ENCODE measurements at regions not wholly inside any gene's neighbourhood (a gene's known extent, or its start where the extent isn't known, plus 50 kb on each side); places are given as distances from the start of the nearest gene placed in this dataset.

- no peak for TF ChIP-seq CTCF (conservative IDR thresholded peaks at IDR 0.05; ENCODE audit: low read depth, low read length)
Observed at GRCh38 chr2:193876980-193877379, 1682.2 kb upstream of the TMEFF2 start.

GRCh38 chr2:193869564-193869963 lies 1674.8 kb upstream of the TMEFF2 start:
- no peak for DNase-seq (ENCODE audit: low read depth)
- no peak for TF ChIP-seq CTCF (conservative IDR thresholded peaks at IDR 0.05; ENCODE audit: low read depth, low read length)
- H3K4me3 ChIP-seq (ENCODE audit: low read depth, low read length), result no peak overlapping the region

More at GRCh38 chr2:193876980-193877379, 1682.2 kb upstream of the TMEFF2 start:
- DNase-seq (ENCODE audit: low read depth), result no peak
- no peak overlapping the region for H3K4me3 ChIP-seq (ENCODE audit: low read depth, low read length)

- DNase-seq (ENCODE audit: low read depth), result peak; percentile 45
- H3K4me3 ChIP-seq (ENCODE audit: low read depth, low read length), result no peak overlapping the region
- no peak for TF ChIP-seq CTCF (conservative IDR thresholded peaks at IDR 0.05; ENCODE audit: low read depth, low read length)
Observed at GRCh38 chr2:193868833-193869232, 1674.1 kb upstream of the TMEFF2 start.

- no peak for TF ChIP-seq CTCF (conservative IDR thresholded peaks at IDR 0.05; ENCODE audit: low read depth, low read length)
- no peak overlapping the region for H3K4me3 ChIP-seq (ENCODE audit: low read depth, low read length)
- no peak for DNase-seq (ENCODE audit: low read depth)
Observed at GRCh38 chr2:193868132-193868531, 1673.4 kb upstream of the TMEFF2 start.

- H3K4me3 ChIP-seq (ENCODE audit: low read depth, low read length), result no peak overlapping the region
- DNase-seq (ENCODE audit: low read depth), result no peak
- TF ChIP-seq CTCF (conservative IDR thresholded peaks at IDR 0.05; ENCODE audit: low read depth, low read length), result no peak
Observed at GRCh38 chr2:193867454-193867853, 1672.7 kb upstream of the TMEFF2 start.

GRCh38 chr2:193861557-193861956 lies 1666.8 kb upstream of the TMEFF2 start:
- TF ChIP-seq CTCF (conservative IDR thresholded peaks at IDR 0.05; ENCODE audit: low read depth, low read length), result peak; percentile 32
- DNase-seq (ENCODE audit: low read depth), result no peak

GRCh38 chr2:193847991-193848390 lies 1653.3 kb upstream of the TMEFF2 start:
- no peak overlapping the region for H3K4me3 ChIP-seq (ENCODE audit: low read depth, low read length)
- no peak for TF ChIP-seq CTCF (conservative IDR thresholded peaks at IDR 0.05; ENCODE audit: low read depth, low read length)

More at GRCh38 chr2:193861557-193861956, 1666.8 kb upstream of the TMEFF2 start:
- H3K4me3 ChIP-seq (ENCODE audit: low read depth, low read length), result no peak overlapping the region

More at GRCh38 chr2:193847991-193848390, 1653.3 kb upstream of the TMEFF2 start:
- no peak for DNase-seq (ENCODE audit: low read depth)
